Stimulated activated CD4-positive, alpha-beta T cell treated with anti-CD3 and anti-CD28 coated beads, Interleukin-4, amount 100 ng/mL, for 48 hours (primary cell): ENCODE measurements at regions not wholly inside any gene's neighbourhood (a gene's known extent, or its start where the extent isn't known, plus 50 kb on each side); places are given as distances from the start of the nearest gene placed in this dataset.

Experiments
- DNase-seq, 2 donors: peaks; one replicate each; pipeline ENCODE4 v3.0.0-alpha.2; 2020; ENCODE audit warnings: low read depth in 2 of 2

DNA sequence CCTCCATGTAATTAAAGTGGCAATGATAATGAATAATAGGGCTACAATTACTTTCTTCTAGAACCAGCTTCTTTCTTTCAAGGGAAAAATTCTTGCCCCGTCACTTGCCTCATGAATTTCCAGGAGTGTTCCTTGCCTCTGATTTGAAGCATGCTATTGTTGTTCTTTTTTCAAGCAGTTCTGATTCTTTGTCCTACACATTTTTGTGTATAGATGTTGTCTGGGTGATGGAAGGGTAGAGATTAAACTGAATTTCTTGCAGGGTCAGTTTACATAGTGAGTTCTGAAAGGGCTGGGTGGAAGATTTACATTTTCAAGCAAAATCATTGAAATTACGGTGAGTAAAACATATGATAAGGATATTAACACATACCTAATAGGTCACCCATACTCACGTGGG, 107.0 kb upstream of the TENM3 start:
- DNase-seq = no peak

DNA sequence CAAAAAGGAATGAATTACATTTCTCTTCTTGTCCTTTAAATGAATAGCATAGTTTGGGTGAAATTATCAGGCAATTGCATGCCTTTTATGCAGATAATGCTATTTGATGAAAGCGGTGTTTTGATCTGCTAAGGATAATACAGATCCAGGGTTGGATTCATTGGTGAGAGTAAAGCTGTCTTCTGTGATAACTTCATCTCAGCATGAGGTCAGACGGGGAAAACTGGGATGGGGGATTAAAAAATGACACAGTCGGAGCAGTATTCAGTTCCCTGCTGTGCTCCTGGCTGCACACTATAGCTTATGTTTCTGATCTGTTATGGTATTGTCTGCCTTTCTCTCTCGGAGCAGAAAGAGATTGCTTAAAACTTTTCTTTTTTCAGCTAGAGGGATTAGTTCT, 105.9 kb upstream of the TENM3 start:
- DNase-seq = no peak

DNA sequence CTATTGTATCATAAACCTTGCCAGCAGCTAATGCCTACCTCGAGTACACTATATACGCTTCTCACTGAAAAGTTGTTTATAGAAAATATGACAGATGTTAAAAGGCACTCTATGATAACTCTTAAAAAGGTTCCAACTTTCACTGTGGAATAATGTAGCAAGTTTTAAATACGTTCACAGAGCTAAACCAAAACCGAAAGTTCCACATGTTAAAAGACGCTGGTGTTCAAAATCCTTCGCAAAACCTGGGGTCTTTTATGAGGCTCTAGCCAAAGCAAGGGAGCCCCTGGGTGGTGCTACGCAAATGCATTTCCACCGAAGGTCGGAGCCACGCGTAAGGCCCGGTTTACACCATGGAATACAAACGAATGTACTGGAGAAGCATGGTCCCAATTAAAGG, 103.7 kb upstream of the TENM3 start:
- DNase-seq = no peak

DNA sequence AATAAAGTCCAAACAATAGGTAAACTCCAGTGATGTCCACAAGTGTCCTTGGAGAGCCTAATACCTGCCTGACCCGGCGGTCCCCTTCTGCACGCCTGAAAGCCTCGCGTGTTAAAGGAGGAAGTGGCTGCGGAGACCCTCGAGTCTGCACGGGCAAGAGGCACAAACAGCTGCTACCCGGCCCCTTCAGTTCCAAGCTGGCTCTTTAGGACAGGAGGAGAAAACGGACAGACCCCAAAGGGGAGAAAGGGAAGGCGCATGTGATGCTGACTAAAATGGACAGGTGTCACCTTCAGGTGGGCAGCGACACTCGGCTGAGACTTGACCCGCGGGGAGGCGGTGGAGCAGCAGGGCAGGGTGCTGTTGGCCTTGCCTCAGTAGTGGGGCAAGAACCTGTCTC, 102.7 kb upstream of the TENM3 start:
- DNase-seq = no peak

DNA sequence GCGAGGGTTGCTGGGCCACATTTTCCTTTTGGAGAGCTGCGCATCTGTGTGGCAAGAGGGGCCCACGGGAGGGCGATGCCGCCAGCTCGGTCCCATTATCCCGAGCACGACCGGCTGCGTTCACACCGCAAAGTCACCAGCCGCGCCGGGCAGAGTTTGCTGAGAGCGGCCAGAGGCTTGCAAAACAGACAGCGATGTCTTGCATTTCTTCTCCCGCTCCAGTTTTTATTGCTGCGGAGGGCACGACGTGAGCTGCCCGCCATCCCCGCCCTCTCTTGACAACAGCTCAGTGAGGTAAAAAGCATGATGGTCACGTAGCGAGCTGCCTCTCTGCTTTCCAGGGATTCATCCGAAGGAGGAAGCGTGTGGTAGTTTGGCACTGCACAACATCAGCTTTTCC, 102.1 kb upstream of the TENM3 start:
- DNase-seq = no peak

DNA sequence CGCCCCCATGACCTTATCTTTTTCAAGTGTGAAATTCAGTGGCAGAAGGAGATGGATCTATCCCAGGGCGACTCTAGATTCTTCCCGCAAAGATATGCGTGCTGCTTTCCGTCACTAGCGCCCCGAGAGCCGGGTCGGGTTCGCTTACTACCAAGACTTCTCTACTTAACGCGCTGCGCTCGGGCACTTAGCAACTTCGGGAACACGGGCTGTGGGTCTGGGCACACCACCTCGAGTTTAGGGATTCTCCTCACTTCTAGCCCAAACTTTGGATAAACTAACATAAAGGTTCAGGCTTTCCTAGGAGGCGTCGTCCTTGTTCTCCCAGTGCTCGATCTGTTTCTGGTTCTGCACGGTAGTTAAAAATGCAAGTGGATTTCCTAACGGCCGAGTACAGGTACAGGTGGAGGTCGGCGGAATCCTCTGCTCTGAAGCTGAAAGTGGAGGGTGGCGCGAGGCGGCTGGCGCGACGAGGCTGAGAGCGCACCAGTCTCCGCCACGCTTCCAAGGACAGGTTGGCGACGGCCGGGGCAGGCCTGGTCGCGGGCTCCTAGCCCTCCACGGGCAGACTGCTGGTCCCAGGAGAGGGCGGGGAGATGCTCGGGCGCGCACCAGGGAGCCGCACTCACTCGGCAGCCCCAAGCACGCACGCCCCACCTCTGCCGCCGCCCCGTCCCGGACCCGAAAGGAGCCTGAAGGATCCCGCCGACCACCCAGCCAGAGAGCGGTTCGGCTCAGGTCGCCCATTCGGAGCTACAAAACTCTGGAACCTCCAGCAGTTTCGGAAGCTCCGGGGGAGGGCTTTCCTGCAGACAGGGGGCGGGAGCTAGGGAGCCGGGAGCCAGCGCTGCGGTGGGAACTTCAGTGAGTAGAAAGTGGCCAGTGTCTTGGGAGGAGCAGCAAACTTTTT, 100.8 kb upstream of the TENM3 start:
- no peak for DNase-seq

DNA sequence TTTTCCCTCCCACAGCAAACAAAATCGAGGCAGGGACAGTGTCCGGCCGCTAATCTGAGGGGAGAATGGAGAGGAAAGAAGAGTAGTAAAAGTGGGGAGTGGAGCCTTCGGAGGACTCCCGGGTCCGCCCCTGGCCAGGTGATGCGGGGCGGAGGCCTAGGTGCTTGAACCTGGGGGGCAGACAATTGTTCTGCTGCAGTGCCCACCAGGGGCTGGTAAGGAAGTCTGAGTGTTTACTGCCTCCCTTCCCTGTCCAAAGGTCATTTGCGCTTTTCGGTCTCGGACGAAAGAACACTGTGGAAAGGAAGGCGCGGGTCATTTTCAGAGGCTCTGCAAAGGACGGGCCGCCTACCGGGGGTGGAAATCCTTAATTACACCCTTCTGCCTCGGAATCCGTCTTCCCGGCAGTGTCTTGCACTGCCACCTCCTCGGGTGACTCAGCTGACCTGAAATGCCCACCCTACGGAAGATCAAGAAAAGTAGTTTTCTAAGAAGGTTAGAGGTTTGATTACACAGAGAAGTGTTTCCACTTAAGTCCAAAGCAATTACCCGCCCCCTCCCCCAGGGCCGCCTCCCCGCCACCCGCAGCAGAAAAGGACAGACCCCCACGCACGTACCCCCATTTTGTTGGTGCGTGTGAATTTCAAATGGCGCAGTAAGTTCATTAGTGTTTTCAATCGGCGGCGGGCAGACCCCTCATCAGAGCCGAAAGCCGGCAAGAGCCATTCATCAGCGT, 99.9 kb upstream of the TENM3 start:
- DNase-seq = no peak

DNA sequence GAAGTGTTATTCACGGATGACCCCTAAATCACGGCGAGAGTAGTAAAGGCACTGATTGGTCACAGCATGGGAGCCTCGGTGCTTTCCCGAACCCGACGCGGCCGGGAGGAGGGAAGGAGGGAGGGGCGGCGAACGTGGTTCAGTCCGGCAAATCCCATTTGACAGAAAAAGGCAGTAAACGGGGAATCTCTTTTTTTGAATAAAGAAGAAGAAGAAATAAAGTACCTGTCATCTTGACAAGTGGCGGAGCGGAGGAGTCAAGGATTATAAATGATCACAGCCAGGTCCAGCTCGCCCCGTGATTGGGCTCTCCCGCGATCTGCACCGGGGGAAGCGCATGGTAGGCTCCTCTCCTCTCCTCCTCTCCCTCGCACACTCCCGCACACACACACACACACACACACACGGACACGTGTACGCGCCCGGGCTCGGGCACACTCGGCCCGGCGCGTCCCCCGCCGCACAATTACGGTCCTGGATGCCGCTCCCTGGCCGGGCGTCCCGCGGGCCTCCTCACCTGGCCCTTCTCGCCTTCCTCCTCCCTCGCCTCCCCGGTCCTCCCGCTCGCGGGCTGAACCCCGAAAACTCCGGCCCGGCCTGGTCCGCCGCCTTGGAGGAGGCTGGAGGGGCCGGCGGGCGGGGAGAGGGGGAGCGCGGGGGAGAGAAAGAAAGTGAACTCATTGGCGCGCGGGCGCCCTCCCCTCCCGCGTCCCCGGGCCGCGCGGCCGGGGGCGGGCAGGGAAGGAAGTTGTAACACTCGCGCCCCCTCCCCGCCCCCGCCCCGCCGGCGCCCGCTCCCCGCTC, 99.2 kb upstream of the TENM3 start:
- no peak for DNase-seq

DNA sequence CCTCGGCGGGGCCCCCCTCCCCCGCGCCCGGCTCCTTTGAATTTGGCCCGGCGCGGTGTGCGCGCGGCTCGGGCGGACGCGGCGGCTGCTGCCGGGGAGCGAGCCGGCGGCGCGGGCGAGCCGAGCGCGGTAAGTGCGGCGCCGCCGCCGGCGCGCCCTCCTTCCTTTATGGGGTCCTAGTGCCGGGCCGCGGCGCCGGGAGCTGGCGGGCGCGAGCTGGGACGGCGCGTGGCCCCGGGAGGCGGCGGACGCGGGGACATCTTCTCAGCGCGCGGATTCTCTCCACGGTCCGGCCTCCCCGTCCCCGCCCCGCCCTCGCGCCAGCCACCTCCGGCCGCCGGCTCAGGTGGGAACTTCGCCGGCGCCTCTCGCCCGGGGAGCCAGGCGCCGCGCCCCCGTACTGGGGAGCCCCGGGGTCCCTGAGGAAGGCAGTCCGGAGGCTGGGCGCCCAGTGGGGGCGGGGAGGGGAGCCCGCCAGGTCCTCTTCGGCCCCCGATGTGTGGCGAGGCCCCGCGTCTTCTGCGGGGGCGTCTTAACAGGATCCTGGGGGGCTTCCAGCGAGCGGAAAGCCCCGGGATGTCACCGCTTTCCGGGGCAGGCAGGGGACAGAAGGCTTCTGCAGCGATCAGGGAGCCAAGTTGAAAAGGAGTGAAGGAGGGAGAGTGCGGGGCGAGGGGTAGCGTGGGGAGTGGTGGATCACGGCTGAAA, 98.4 kb upstream of the TENM3 start:
- DNase-seq = no peak

DNA sequence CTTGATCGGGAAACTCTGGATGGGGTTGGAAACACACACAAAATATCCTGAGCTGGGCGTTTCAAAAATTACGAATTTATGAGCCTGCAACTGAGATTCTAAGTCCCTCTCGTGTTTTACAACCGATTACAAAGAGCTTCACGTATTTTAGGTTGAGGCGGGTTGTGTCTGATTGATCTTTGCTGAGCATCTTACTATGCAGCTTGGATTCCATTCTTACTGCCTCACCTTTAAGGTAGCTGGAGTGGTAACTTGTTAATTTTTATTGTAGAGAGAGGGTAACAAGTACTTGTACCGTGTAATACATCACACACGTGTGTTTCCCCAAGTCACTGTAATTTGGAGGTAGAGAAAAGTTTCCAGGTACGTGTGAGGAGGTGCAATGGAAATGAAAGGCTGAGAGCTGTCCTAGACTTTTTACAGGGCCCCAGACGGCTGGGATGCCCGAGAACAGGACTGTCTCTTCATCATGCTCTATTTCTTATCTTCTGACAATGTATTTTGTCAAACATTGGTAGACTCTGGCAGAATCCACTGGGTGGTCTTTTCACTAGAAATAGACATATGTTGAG, 97.8 kb upstream of the TENM3 start:
- DNase-seq = no peak

DNA sequence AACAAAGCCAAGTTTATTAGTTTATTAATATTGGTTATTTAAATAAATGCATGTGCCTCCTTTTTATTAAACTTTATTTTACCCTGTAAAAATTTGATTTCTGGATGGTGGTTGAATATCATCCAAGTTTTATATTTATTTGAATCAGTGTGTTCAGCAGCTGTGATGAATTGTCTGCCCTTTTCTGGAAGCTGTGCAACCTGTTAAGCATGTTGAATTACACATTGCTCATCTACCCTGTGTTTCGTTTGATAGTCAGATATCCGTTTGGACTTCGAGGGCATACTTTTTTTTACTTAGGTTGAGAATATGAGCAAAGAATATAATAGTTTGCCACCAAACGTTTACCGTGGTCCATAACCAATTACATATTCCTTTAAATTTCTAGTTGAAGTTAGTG, 95.8 kb upstream of the TENM3 start:
- no peak for DNase-seq

DNA sequence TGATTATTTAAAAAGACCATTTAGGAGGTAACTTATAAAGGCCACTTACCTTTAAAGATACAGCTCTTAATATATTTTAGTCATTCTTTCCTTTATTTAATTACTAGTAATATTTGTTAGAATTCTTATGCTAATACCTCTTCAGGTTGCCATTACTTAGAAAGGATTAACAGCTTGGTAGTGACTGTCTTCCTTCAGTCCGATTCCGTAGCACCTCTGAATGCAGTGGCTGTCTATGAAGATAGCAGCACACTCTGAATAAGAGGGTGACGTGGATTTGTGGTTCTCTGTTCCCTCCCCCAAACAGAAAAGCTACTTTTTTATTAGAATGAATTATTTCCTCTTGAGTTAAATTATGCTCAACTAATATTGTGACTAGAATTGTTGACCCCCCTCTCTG, 92.6 kb upstream of the TENM3 start:
- DNase-seq = no peak

DNA sequence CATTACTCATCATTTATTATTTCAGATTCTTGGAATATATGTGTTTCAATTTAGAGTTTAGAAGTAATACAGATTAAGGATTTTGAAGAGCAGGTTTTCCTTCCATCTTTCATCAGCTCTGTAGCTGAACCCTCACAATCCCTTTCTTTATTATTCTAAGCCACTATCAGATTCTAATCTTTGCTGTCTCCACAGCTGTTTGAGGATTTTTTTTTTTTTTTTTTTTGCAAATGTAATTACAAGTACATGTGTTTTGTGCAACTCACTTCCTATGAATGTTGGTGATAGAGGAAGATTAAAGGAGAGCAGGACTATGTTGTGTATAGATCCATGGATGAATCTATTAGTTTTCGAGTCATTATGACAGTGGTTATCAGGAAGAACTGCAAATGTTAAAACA, 87.4 kb upstream of the TENM3 start:
- no peak for DNase-seq

DNA sequence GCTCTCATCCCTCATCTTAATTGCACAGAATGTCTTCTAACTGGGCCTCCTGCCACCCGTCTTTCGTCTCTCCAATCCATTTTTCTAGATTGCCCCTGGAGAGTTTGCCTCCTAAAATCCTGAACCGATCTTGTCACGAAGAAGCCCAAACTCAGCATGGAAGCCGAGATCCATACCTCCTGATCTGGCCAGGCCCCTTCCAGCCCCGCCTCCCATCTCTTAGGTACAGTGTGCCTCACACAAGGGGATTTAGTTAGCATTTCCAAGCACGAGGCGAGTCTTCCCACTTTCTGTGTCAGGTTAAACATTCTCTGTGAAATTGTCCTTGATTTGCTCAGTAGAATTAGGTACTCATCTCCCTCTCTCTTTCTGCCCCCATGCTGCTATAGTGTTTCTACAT, 80.0 kb upstream of the TENM3 start:
- no peak for DNase-seq

DNA sequence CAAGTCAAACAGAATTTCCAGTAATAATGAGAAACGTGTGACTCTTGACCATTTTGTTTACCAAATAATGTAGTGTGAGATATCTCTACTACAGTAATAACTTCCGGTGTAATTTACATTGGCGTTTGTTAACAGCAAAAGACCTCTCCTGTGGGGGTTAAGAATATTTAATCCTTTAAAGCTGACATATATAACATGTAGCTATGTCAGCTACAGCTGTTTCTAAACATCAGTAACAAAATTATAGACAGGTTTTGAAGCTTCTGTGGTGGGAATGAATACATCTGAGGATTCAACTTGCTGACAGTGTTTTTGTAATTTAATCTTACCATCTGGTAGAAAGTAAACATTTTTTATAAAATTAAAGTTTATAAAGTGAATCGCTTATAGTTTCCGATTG, 73.6 kb upstream of the TENM3 start:
- DNase-seq = no peak

DNA sequence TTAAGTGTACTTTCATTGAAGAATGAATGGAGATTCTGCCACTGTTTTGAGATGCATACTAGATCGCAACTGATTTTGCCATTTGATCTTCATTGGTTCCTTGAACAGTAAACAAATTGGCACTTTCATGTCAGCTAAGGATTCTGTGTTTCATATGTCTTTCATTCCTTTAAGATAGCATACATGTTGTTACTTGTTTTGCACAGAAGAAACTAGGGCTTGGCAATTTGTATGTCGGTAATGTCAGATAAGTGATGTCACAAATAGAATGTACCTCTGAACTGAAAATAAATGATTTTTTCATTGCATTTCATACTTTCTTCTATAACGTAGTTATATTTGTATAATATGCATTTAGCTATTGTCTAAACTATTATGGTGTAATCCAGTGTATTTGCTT, 73.2 kb upstream of the TENM3 start:
- DNase-seq = no peak

DNA sequence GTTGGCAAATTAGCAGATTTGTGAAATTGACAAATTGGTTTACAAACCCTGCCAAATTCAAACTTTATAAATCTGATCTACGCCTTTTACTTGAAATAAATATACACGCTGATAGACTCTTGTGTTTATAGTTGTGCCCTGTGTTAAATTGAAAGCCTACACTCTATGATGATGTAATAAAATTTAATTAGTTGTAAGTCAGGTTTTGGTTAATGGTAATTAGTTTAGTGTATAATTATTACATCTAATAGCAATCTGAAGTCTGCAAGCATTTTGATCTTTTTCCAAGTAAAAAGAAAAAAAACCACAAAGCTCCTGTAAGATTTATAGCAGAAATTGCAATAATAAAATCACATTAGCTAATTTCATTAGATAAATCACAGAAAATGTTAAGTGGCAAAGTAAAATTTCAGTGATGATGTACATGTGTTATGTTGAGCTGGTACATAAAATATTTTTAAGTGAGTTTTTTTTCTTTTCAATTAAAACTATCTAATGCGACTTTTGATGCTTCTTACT, 72.7 kb upstream of the TENM3 start:
- no peak for DNase-seq

DNA sequence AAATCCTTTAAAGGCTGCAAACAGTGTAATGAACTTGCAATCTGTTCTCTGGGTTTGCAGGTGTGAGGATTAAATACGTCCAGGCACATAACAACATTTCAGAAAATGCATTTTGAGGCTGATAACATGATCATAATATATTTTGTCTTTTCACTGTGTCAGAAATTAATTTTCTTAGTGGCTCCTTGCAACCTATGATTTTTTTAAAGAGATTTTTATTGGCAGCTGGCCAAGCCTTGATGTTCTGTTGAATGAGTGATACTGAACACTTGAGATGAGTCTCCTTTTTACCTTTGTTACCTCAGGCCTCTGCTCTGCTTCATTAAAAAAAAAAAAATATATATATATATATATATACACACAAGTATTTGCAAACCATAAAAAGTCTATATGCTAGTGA, 68.2 kb upstream of the TENM3 start:
- no peak for DNase-seq

DNA sequence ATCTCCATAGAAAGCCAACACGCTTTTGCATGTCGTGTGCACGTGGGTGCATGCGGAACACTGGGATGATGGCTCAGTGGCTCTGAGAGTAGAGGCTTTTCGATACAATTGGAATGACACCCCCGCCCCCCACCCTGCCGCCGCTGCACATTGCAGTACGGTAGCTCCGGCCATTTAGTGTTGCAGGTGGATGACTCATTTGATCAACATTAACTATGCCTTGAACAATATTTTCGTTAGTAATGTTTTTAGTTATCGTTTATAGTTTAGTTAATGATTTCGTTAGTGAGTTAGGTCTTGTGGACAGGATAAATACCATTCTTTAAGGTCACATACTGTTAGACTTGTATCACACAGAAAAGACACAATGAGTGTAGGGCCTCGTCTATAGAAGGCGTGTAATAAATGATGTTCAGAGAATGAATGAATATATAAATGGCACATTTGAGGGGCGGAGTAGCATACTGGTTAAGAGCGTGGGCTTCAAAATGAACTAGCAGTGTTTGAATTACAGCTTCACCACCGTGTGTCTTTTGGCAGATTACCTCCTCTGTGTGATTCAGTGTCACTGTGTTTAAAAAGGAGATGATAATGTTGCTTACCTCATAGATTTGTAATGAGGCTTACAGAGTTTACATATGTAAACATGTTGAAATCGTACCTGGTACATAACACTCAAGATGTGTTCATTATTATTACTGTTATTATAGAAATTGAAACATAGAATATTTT, 67.2 kb upstream of the TENM3 start:
- no peak for DNase-seq

DNA sequence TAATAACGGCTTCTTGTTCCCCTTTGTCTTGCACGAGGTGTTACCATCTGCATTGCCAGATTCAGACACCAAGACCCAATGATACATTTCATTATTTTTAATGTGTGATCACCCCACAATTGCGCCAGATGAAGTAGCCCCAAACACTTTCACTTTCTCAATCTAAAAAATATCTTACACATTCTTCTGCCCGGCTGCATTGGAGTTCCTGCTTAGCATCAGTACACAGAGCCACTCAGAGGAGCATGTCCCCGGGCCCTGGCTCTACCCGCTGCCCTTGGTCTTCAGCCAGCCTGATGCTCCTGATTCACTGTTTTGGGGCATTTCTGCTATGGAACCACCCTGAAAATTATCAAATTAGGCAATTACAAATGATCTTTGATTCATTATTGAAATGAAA, 66.0 kb upstream of the TENM3 start:
- no peak for DNase-seq

DNA sequence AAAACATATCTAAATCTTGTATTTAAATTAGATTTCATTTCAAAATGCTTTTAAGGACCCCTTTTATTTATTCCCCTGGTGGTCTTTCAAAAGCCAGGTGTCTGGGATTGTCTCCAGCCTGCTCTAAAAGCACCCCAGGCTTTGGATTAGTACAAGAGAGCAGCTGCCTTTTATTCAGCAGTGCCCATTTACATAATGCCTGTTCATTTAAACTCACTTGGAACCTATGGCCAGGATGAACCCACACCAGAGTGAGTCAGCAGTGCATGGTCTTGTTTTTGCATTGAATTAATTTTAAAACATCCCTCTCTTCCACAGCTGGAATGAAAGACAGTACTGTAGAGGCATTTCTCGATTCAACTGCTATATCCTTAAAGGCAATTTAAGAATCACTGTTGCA, 64.1 kb upstream of the TENM3 start:
- DNase-seq = no peak
